ENCODE measurements at regions not wholly inside any gene's neighbourhood (a gene's known extent, or its start where the extent isn't known, plus 50 kb on each side); places are given as distances from the start of the nearest gene placed in this dataset.

DNA sequence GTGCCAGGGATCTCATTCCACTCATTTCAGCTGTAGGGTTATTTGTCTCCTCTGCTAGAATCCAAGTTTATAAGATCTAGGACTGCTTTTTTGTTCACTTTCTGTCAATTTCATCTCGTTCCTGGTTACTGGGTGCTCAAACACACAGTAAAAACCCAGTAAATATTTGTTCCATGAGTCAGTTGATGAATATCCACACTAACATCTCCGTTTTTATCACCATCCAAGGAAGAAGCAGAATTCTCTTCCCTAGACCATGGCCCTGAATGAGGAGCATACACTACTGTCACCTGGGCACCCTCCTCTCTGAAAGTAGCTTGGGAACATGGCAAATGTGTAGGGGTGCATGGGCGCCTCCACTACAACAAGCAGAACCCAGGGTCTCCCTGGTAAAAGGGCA, 390.8 kb downstream of the FOXO1 start:
- no peaks in the 10 kb centered on the region for H3K36me3 ChIP-seq (ENCODE audit: control insufficient read depth in 2 of 3, insufficient read depth in 3 of 3, low read length in 3 of 3)
- Mint-ChIP-seq H3K4me3 (no peak overlapping the region), H3K9me3 (peaks cover 0 to under 1% (median 0%) of the 10 kb centered on the region in 11 donors), H3K27me3 (peaks cover 0 to 2% (median 0%) of the 10 kb centered on the region in 5 donors), H3K4me1 (peaks cover 18 to 57% (median 36%) of the 10 kb centered on the region in 7 donors), H3K27ac (peak overlapping the region in 5 of 9 donors; percentile 11 to 83 (median 56)), H3K36me3 (peaks cover 0 to 5% (median 0%) of the 10 kb centered on the region in 5 donors)
- ChIA-PET CTCF (no interaction called here), POLR2A (no interaction called here)
- no peaks in the 10 kb centered on the region for H3K9me3 ChIP-seq (ENCODE audit: control insufficient read depth in 2 of 3, low read length in 3 of 3)
- intact Hi-C loops (cut with micrococcal nuclease): no loop called here
- H3K4me1 ChIP-seq (ENCODE audit: control insufficient read depth in 2 of 2, insufficient read depth in 2 of 2, low read length in 2 of 2): peaks cover 4 to 14% of the 10 kb centered on the region in 2 donors
- H3K4me3 ChIP-seq (ENCODE audit: low read length): no peak overlapping the region
- ATAC-seq (no peak), DNase-seq (no peak)
- H3K27me3 ChIP-seq (ENCODE audit: control insufficient read depth in 2 of 2, insufficient read depth in 2 of 2, low read length in 2 of 2): no peaks in the 10 kb centered on the region
- no peak overlapping the region for H3K27ac ChIP-seq (ENCODE audit: low read depth, low read length)

DNA sequence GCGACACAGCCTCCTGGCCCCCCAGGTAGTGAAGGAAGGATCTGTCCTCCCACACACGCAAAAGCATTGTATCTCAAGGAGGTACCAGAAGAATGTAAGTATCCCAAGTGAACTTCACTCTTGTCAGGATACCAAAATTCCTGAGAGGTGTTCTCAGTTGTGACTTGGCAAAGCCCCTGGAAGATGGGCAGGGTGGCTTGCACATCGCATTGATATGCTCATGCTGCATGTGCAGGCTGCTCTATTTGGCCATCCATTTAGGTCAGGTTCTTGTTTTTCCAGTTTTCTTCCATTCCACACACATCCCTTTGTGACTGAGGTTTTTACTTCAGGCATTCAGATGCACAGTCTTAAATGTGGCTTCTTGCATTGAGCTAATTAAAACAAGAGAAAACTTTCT, 382.8 kb downstream of the FOXO1 start:
- no peak overlapping the region for H3K27ac ChIP-seq (ENCODE audit: low read depth, low read length)
- no peak for DNase-seq
- H3K4me3 ChIP-seq (ENCODE audit: low read length): no peak overlapping the region
- peak overlapping the region in 1 of 9 donors; percentile 8 for H3K27ac Mint-ChIP-seq
- H3K9me3 ChIP-seq (ENCODE audit: control insufficient read depth in 2 of 3, low read length in 3 of 3): no peaks in the 10 kb centered on the region
- H3K9me3 Mint-ChIP-seq: peaks cover 0 to 6% (median 0%) of the 10 kb centered on the region in 11 donors
- H3K27me3 Mint-ChIP-seq: no peaks in the 10 kb centered on the region
- H3K36me3 ChIP-seq (ENCODE audit: control insufficient read depth in 2 of 3, insufficient read depth in 3 of 3, low read length in 3 of 3): no peaks in the 10 kb centered on the region
- no peaks in the 10 kb centered on the region for H3K27me3 ChIP-seq (ENCODE audit: control insufficient read depth in 2 of 2, insufficient read depth in 2 of 2, low read length in 2 of 2)
- peaks cover 0 to 13% (median 6%) of the 10 kb centered on the region in 7 donors for H3K4me1 Mint-ChIP-seq
- ATAC-seq: no peak
- POLR2A ChIA-PET: no interaction called here
- peaks cover 0 to 8% (median 0%) of the 10 kb centered on the region in 5 donors for H3K36me3 Mint-ChIP-seq
- intact Hi-C loops (cut with micrococcal nuclease): no loop called here
- H3K4me1 ChIP-seq (ENCODE audit: control insufficient read depth in 2 of 2, insufficient read depth in 2 of 2, low read length in 2 of 2): no peaks in the 10 kb centered on the region
- no peak overlapping the region for H3K4me3 Mint-ChIP-seq
- CTCF ChIA-PET: no interaction called here

DNA sequence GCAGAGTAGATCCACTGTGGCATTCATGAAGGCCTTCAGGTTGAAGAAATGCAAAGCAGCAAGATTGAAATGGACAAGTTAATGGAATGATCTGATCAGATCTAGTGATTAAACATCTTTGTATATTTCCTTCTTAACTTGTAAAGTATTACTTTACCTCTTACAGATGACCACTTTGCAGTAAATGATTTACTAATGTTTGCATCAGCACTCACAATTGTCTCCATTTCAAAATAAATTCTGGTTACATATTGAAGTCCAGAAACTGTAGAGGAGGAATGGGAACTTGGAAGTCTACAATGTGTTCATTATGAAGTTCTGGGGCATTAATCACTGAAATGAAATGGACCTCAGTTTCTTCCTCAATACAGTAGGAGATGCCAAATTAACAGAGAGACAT, 380.8 kb downstream of the FOXO1 start:
- peaks cover 0 to 8% (median 0%) of the 10 kb centered on the region in 11 donors for H3K9me3 Mint-ChIP-seq
- no peak for DNase-seq
- intact Hi-C loops (cut with micrococcal nuclease): no loop called here
- no peak overlapping the region for H3K27ac Mint-ChIP-seq
- no peak overlapping the region for H3K27ac ChIP-seq (ENCODE audit: low read depth, low read length)
- no peak overlapping the region for H3K4me3 ChIP-seq (ENCODE audit: low read length)
- H3K27me3 Mint-ChIP-seq: no peaks in the 10 kb centered on the region
- H3K36me3 Mint-ChIP-seq: peaks cover 0 to 7% (median 0%) of the 10 kb centered on the region in 5 donors
- H3K36me3 ChIP-seq (ENCODE audit: control insufficient read depth in 2 of 3, insufficient read depth in 3 of 3, low read length in 3 of 3): no peaks in the 10 kb centered on the region
- H3K4me1 ChIP-seq (ENCODE audit: control insufficient read depth in 2 of 2, insufficient read depth in 2 of 2, low read length in 2 of 2): no peaks in the 10 kb centered on the region
- ATAC-seq: no peak
- H3K27me3 ChIP-seq (ENCODE audit: control insufficient read depth in 2 of 2, insufficient read depth in 2 of 2, low read length in 2 of 2): no peaks in the 10 kb centered on the region
- no peak overlapping the region for H3K4me3 Mint-ChIP-seq
- POLR2A ChIA-PET: interaction anchor here (0.8 kb wide), 1 partner anchor 25 kb away, joined by 3 read pairs; no protein-coding TSS in a partner anchor
- peaks cover 0 to 15% (median 9%) of the 10 kb centered on the region in 7 donors for H3K4me1 Mint-ChIP-seq
- CTCF ChIA-PET: no interaction called here
- no peaks in the 10 kb centered on the region for H3K9me3 ChIP-seq (ENCODE audit: control insufficient read depth in 2 of 3, low read length in 3 of 3)

DNA sequence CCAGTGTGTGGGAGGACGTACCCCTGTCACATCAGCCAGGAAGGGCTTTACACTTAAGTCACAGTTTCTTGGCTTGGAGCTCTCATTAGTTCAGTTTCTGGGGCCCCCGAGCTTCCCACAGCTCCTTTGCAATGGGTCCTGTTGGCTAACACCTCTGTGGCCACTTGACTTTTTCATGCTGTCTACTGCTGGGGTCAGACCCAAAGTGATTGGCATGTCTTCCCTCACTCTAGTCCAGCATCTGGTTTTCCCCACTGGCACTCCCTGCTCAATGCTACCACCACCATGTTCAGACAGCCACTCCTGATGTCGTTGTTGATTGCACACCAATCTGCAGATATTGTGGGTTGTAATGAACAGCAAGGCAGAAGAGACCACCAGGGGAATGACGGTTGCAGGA, 379.0 kb downstream of the FOXO1 start:
- no peaks in the 10 kb centered on the region for H3K27me3 ChIP-seq (ENCODE audit: control insufficient read depth in 2 of 2, insufficient read depth in 2 of 2, low read length in 2 of 2)
- peaks cover 0 to 6% (median 0%) of the 10 kb centered on the region in 11 donors for H3K9me3 Mint-ChIP-seq
- no peaks in the 10 kb centered on the region for H3K36me3 ChIP-seq (ENCODE audit: control insufficient read depth in 2 of 3, insufficient read depth in 3 of 3, low read length in 3 of 3)
- no peaks in the 10 kb centered on the region for H3K4me1 ChIP-seq (ENCODE audit: control insufficient read depth in 2 of 2, insufficient read depth in 2 of 2, low read length in 2 of 2)
- no peaks in the 10 kb centered on the region for H3K9me3 ChIP-seq (ENCODE audit: control insufficient read depth in 2 of 3, low read length in 3 of 3)
- ChIA-PET CTCF (no interaction called here), POLR2A (interaction anchor here (0.6 to 1.0 kb wide), 2 partner anchors 17 to 484 kb away, joined by 3 to 7 read pairs; no protein-coding TSS in a partner anchor)
- no peak overlapping the region for H3K4me3 Mint-ChIP-seq
- H3K4me1 Mint-ChIP-seq: peaks cover 3 to 21% (median 13%) of the 10 kb centered on the region in 7 donors
- no peak for DNase-seq
- H3K27ac ChIP-seq (ENCODE audit: low read depth, low read length): no peak overlapping the region
- H3K27ac Mint-ChIP-seq: no peak overlapping the region
- intact Hi-C loops (cut with micrococcal nuclease): no loop called here
- no peaks in the 10 kb centered on the region for H3K27me3 Mint-ChIP-seq
- no peak overlapping the region for H3K4me3 ChIP-seq (ENCODE audit: low read length)
- ATAC-seq: no peak
- peaks cover 0 to 4% (median 0%) of the 10 kb centered on the region in 5 donors for H3K36me3 Mint-ChIP-seq

DNA sequence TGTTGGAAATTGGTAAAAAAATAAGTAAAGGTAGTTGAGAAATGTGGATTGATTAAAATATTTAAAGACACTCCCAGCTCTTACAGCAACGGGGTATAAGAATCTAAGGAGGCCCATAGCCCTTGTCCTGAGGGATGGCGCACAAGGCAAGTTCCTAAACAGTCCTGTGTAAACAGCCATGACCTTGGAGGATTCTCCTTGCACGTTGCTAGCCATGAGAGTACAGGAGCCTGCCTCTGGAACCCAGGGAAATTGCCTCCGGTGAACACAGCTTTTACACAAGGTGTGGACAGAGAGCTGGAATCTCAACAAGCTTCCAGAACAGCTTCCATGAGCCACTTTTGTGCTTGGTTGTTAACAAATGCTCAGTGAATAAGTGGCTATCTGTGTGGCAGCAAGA, 378.2 kb downstream of the FOXO1 start:
- no peaks in the 10 kb centered on the region for H3K27me3 Mint-ChIP-seq
- no peaks in the 10 kb centered on the region for H3K27me3 ChIP-seq (ENCODE audit: control insufficient read depth in 2 of 2, insufficient read depth in 2 of 2, low read length in 2 of 2)
- H3K4me1 Mint-ChIP-seq: peaks cover 3 to 21% (median 13%) of the 10 kb centered on the region in 7 donors
- ChIA-PET POLR2A (interaction anchor here (1.0 kb wide), 1 partner anchor 16 kb away, joined by 3 read pairs; no protein-coding TSS in a partner anchor), CTCF (no interaction called here)
- no peak overlapping the region for H3K27ac Mint-ChIP-seq
- no peak overlapping the region for H3K27ac ChIP-seq (ENCODE audit: low read depth, low read length)
- no peaks in the 10 kb centered on the region for H3K36me3 ChIP-seq (ENCODE audit: control insufficient read depth in 2 of 3, insufficient read depth in 3 of 3, low read length in 3 of 3)
- H3K4me1 ChIP-seq (ENCODE audit: control insufficient read depth in 2 of 2, insufficient read depth in 2 of 2, low read length in 2 of 2): no peaks in the 10 kb centered on the region
- H3K9me3 Mint-ChIP-seq: peaks cover 0 to 5% (median 0%) of the 10 kb centered on the region in 11 donors
- intact Hi-C loops (cut with micrococcal nuclease): no loop called here
- peaks cover 0 to 3% (median 0%) of the 10 kb centered on the region in 5 donors for H3K36me3 Mint-ChIP-seq
- H3K4me3 ChIP-seq (ENCODE audit: low read length): no peak overlapping the region
- ATAC-seq: no peak
- no peak for DNase-seq
- H3K9me3 ChIP-seq (ENCODE audit: control insufficient read depth in 2 of 3, low read length in 3 of 3): no peaks in the 10 kb centered on the region
- no peak overlapping the region for H3K4me3 Mint-ChIP-seq

DNA sequence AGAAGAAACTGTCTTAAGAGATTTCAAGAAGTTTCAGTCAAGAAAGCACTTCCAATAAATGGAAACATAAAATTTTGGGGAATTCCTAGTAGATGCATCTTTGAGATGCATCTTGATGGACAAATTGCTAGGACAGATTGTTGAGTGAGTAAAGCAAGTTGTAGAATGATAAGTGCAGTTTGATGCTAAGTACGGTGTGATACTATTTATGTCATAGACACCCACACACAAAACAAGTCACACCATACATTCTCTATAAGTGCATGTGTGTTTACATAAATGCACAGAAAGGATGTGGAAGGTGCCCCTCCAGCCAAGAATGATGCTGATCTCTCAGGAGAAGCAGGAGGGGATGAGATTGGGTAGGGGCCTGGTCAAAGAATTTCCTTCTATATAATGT, 375.7 kb downstream of the FOXO1 start:
- Mint-ChIP-seq H3K27ac (no peak overlapping the region), H3K27me3 (no peaks in the 10 kb centered on the region), H3K9me3 (peaks cover 0 to 9% (median 2%) of the 10 kb centered on the region in 11 donors), H3K4me3 (no peak overlapping the region), H3K4me1 (peaks cover 3 to 16% (median 7%) of the 10 kb centered on the region in 7 donors), H3K36me3 (peaks cover 0 to 2% (median 0%) of the 10 kb centered on the region in 5 donors)
- no peaks in the 10 kb centered on the region for H3K36me3 ChIP-seq (ENCODE audit: control insufficient read depth in 2 of 3, insufficient read depth in 3 of 3, low read length in 3 of 3)
- H3K9me3 ChIP-seq (ENCODE audit: control insufficient read depth in 2 of 3, low read length in 3 of 3): no peaks in the 10 kb centered on the region
- ATAC-seq: no peak
- no peaks in the 10 kb centered on the region for H3K27me3 ChIP-seq (ENCODE audit: control insufficient read depth in 2 of 2, insufficient read depth in 2 of 2, low read length in 2 of 2)
- no peak overlapping the region for H3K4me3 ChIP-seq (ENCODE audit: low read length)
- intact Hi-C loops (cut with micrococcal nuclease): no loop called here
- ChIA-PET POLR2A (no interaction called here), CTCF (no interaction called here)
- H3K27ac ChIP-seq (ENCODE audit: low read depth, low read length): no peak overlapping the region
- no peak for DNase-seq
- no peaks in the 10 kb centered on the region for H3K4me1 ChIP-seq (ENCODE audit: control insufficient read depth in 2 of 2, insufficient read depth in 2 of 2, low read length in 2 of 2)

DNA sequence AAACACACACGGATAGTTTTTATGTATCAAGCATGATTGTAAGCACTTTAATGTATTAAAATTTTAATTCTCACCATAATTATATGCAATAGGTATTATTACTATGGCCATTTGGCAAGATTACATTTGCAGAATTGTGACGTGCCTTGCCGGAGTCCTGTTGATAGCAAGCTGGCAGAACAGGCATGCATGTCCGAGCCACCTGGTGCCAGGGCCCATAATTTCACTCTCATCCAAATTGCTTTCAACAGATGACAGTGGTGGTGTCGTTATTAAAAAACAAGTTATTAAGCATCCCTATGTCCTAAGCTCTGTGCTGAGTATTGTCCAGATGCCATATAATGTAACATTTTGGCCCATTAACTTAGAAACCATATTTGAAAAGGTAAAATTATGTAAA, 374.3 kb downstream of the FOXO1 start:
- no peak overlapping the region for H3K27ac ChIP-seq (ENCODE audit: low read depth, low read length)
- Mint-ChIP-seq H3K4me3 (no peak overlapping the region), H3K27ac (no peak overlapping the region), H3K4me1 (peaks cover 3 to 16% (median 7%) of the 10 kb centered on the region in 7 donors), H3K27me3 (no peaks in the 10 kb centered on the region), H3K36me3 (peaks cover 0 to 8% (median 6%) of the 10 kb centered on the region in 5 donors), H3K9me3 (peaks cover 0 to 22% (median 8%) of the 10 kb centered on the region in 11 donors)
- H3K4me3 ChIP-seq (ENCODE audit: low read length): no peak overlapping the region
- H3K4me1 ChIP-seq (ENCODE audit: control insufficient read depth in 2 of 2, insufficient read depth in 2 of 2, low read length in 2 of 2): no peaks in the 10 kb centered on the region
- ChIA-PET POLR2A (interaction anchor here (1.1 kb wide), 1 partner anchor 223 kb away, joined by 5 read pairs; no protein-coding TSS in a partner anchor), CTCF (interaction anchor here (1.1 kb wide), 1 partner anchor 391 kb away, joined by 3 read pairs; no protein-coding TSS in a partner anchor)
- intact Hi-C loops (cut with micrococcal nuclease): no loop called here
- no peaks in the 10 kb centered on the region for H3K36me3 ChIP-seq (ENCODE audit: control insufficient read depth in 2 of 3, insufficient read depth in 3 of 3, low read length in 3 of 3)
- DNase-seq (no peak), ATAC-seq (no peak)
- no peaks in the 10 kb centered on the region for H3K27me3 ChIP-seq (ENCODE audit: control insufficient read depth in 2 of 2, insufficient read depth in 2 of 2, low read length in 2 of 2)
- peaks cover 0 to 3% (median 0%) of the 10 kb centered on the region in 3 experiments for H3K9me3 ChIP-seq (ENCODE audit: control insufficient read depth in 2 of 3, low read length in 3 of 3)

Measured in naive thymus-derived CD4-positive, alpha-beta T cell (primary cell).